SK-N-SH (cell line): ENCODE measurements at regions not wholly inside any gene's neighbourhood (a gene's known extent, or its start where the extent isn't known, plus 50 kb on each side); places are given as distances from the start of the nearest gene placed in this dataset.

Experiments used
- CTCF ChIA-PET: fragments of 300-600, 350-600 bp; formaldehyde crosslinking; extraction: SDS; loops from one replicate; lab custom pipeline; 2021; lab: Yijun Ruan, JAX
- POLR2A ChIA-PET: fragments of 350-600 bp; sonication (Branson Sonifier 250); formaldehyde crosslinking; extraction: SDS; loops from one replicate; lab custom pipeline; 2020; ENCODE audit warnings: antibody characterized with exemption, inconsistent platforms; lab: Yijun Ruan, JAX
- DNase-seq: peaks from one replicate; pipeline ENCODE4 v3.0.0; 2012
- H2AFZ ChIP-seq: fragments of 200-600 bp; sonication (generic); 2 replicates; pipeline ENCODE4 v1.8.1; 2016; ENCODE audit warnings: antibody characterized with exemption, mild to moderate bottlenecking, low read depth
- H3F3A ChIP-seq: fragments of 200-600 bp; sonication (generic); replicated peaks from 2 replicates; pipeline ENCODE3; 2016; ENCODE audit warnings: antibody characterized with exemption, mild to moderate bottlenecking; ENCODE audit not compliant: insufficient read depth
- H3K27ac ChIP-seq, 2 experiments: fragments of 200-500 bp in 1 of 2; fragments of 200-600 bp in 1 of 2; sonication (Bioruptor generic) in 1 of 2; sonication (generic), shearing (Covaris generic) in 1 of 2; 2 replicates each; pipeline versions ENCODE4 v1.5.1 to v1.6.1; 2014 to 2016; ENCODE audit warnings: low read depth in 2 of 2, inconsistent platforms in 1 of 2, low read length in 1 of 2, mild to moderate bottlenecking in 1 of 2, mixed read lengths in 1 of 2
- H3K27me3 ChIP-seq: fragments of 200-600 bp; sonication (generic), shearing (Covaris generic); 2 replicates; pipeline ENCODE4 v1.6.1; 2016; ENCODE audit warnings: mixed run types; ENCODE audit not compliant: insufficient read depth
- H3K36me3 ChIP-seq, 2 experiments: fragments of 200-500 bp in 1 of 2; fragments of 200-600 bp in 1 of 2; sonication (Bioruptor generic) in 1 of 2; sonication (generic) in 1 of 2; replicated peaks in 1 of 2; 2 replicates each; pipeline versions ENCODE3 to v1.5.1; 2014 to 2016; ENCODE audit warnings: low read length in 1 of 2, mild to moderate bottlenecking in 1 of 2; ENCODE audit not compliant: insufficient read depth in 2 of 2, control insufficient read depth in 1 of 2
- H3K4me1 ChIP-seq, 2 experiments: fragments of 200-500 bp in 1 of 2; fragments of 200-600 bp in 1 of 2; sonication (Bioruptor generic) in 1 of 2; sonication (generic), shearing (Covaris generic) in 1 of 2; 2 replicates each; pipeline versions ENCODE4 v1.5.1 to v1.6.1; 2014 to 2016; ENCODE audit warnings: low read depth in 1 of 2, low read length in 1 of 2, mixed run types in 1 of 2; ENCODE audit not compliant: insufficient read depth in 2 of 2, control insufficient read depth in 1 of 2
- H3K4me2 ChIP-seq: fragments of 200-600 bp; sonication (generic), shearing (Covaris generic); 2 replicates; pipeline ENCODE4 v1.6.1; 2017; ENCODE audit warnings: mixed run types
- H3K4me3 ChIP-seq, 2 experiments: fragments of 200-500 bp in 1 of 2; fragments of 200-600 bp in 1 of 2; sonication (Bioruptor generic) in 1 of 2; sonication (generic), shearing (Covaris generic) in 1 of 2; 2 replicates each; pipeline versions ENCODE4 v1.5.1 to v1.8.1; 2014 to 2016; ENCODE audit warnings: low read depth in 2 of 2, inconsistent platforms in 1 of 2, low read length in 1 of 2, mild to moderate bottlenecking in 1 of 2, mixed read lengths in 1 of 2, moderate library complexity in 1 of 2
- H3K79me2 ChIP-seq: fragments of 200-600 bp; sonication (generic); 2 replicates; pipeline ENCODE4 v1.8.1; 2017; ENCODE audit warnings: mild to moderate bottlenecking; ENCODE audit not compliant: insufficient read depth
- H3K9ac ChIP-seq: fragments of 200-600 bp; sonication (generic); 2 replicates; pipeline ENCODE4 v1.6.1; 2017; ENCODE audit warnings: mixed run types
- H3K9me2 ChIP-seq: fragments of 200-600 bp; sonication (generic); 2 replicates; pipeline ENCODE4 v1.6.1; 2017; ENCODE audit warnings: mixed run types
- H3K9me3 ChIP-seq: fragments of 200-600 bp; sonication (generic); 2 replicates; pipeline ENCODE4 v1.6.1; 2017; ENCODE audit warnings: mixed run types, mild to moderate bottlenecking, moderate library complexity
- H4K20me1 ChIP-seq: fragments of 200-600 bp; sonication (generic); 2 replicates; pipeline ENCODE4 v1.6.1; 2017; ENCODE audit warnings: mild to moderate bottlenecking, mixed run types; ENCODE audit not compliant: insufficient read depth
- CHD2 ChIP-seq: fragments of 150-350 bp; IDR thresholded peaks from 2 replicates; pipeline ENCODE4 v1.6.1; 2018; ENCODE audit warnings: low read length; ENCODE audit not compliant: partially characterized antibody
- FOXJ3 ChIP-seq: sonication (generic); formaldehyde crosslinking; IDR thresholded peaks from 2 replicates; pipeline ENCODE4 v1.5.1; 2020; ENCODE audit warnings: mild to moderate bottlenecking, missing genetic modification reagents
- MAX ChIP-seq: IDR thresholded peaks from 2 replicates; pipeline ENCODE4 v1.4.0; 2012; ENCODE audit warnings: low read depth
- MEF2A ChIP-seq: IDR thresholded peaks from 2 replicates; pipeline ENCODE4 v1.4.0; 2012; ENCODE audit warnings: low read depth, borderline replicate concordance
- MXI1 ChIP-seq: IDR thresholded peaks from 2 replicates; pipeline ENCODE4 v1.6.1; 2012; ENCODE audit warnings: mild to moderate bottlenecking, low read depth, low read length, improper control_type of control experiment
- NRF1 ChIP-seq: IDR thresholded peaks from 2 replicates; pipeline ENCODE4 v1.6.1; 2012; ENCODE audit warnings: low read depth, mild to moderate bottlenecking, low read length
- POLR2AphosphoS5 ChIP-seq: IDR thresholded peaks from 2 replicates; pipeline ENCODE4 v1.6.1; 2012; ENCODE audit warnings: low read depth, low read length
- RAD21 ChIP-seq: IDR thresholded peaks from 2 replicates; pipeline ENCODE4 v1.6.1; 2012; ENCODE audit warnings: mild to moderate bottlenecking, low read length
- RCOR1 ChIP-seq: fragments of 150-350 bp; IDR thresholded peaks from 2 replicates; pipeline ENCODE4 v1.6.1; 2017; ENCODE audit warnings: antibody characterized with exemption, low read length
- RFX5 ChIP-seq: IDR thresholded peaks from 2 replicates; pipeline ENCODE4 v1.6.1; 2012; ENCODE audit warnings: mild to moderate bottlenecking, improper control_type of control experiment, low read length
- SMC3 ChIP-seq: IDR thresholded peaks from 2 replicates; pipeline ENCODE4 v1.6.1; 2012; ENCODE audit warnings: low read depth, low read length, improper control_type of control experiment
- TAF1 ChIP-seq: IDR thresholded peaks from 2 replicates; pipeline ENCODE4 v1.6.1; 2012; ENCODE audit warnings: low read depth, mild to moderate bottlenecking, low read length, moderate library complexity, borderline replicate concordance
- USF2 ChIP-seq: fragments of 150-350 bp; IDR thresholded peaks from 2 replicates; pipeline ENCODE4 v1.6.1; 2017; ENCODE audit warnings: antibody characterized with exemption, low read length, low read depth, borderline replicate concordance
- WGBS: methylation state at CpG from one replicate; pipeline ENCODE4 v1.1.6; 2017; ENCODE audit warnings: low lambda C conversion rate; 5-methylcytosine and 5-hydroxymethylcytosine counted together
- TF ChIP-seq, protein P1 (sequence below): IDR thresholded peaks from 2 replicates; pipeline ENCODE4 v1.4.0; 2012; ENCODE audit warnings: low read depth, borderline replicate concordance
- TF ChIP-seq, protein P2 (sequence below): fragments of 150-350 bp; IDR thresholded peaks from 2 replicates; pipeline ENCODE4 v1.6.1; 2016; ENCODE audit warnings: mild to moderate bottlenecking, low read depth, low read length

GRCh38 chr16:47979164-47979520 lies 176.7 kb downstream of the ABCC12 start:
- Histone ChIP-seq H3K4me2 (no peak overlapping the region), H3F3A (no peaks in the 10 kb centered on the region), H2AFZ (no peak overlapping the region), H3K27ac (no peak overlapping the region), H3K9me3 (no peaks in the 10 kb centered on the region), H3K79me2 (no peaks in the 10 kb centered on the region), H3K9ac (no peak overlapping the region), H3K36me3 (no peaks in the 10 kb centered on the region), H4K20me1 (no peaks in the 10 kb centered on the region), H3K4me1 (no peaks in the 10 kb centered on the region), H3K27me3 (no peaks in the 10 kb centered on the region), H3K9me2 (no peaks in the 10 kb centered on the region), H3K4me3 (no peak overlapping the region)
- CTCF ChIA-PET: interaction anchor here (1.1 to 1.3 kb wide), 2 partner anchors 186 to 194 kb away, joined by 3 read pairs; no protein-coding TSS in a partner anchor
- POLR2A ChIA-PET: no interaction called here
- DNase-seq: no peak
- no peak for TF ChIP-seq TAF1
- TF ChIP-seq, protein P1, sequence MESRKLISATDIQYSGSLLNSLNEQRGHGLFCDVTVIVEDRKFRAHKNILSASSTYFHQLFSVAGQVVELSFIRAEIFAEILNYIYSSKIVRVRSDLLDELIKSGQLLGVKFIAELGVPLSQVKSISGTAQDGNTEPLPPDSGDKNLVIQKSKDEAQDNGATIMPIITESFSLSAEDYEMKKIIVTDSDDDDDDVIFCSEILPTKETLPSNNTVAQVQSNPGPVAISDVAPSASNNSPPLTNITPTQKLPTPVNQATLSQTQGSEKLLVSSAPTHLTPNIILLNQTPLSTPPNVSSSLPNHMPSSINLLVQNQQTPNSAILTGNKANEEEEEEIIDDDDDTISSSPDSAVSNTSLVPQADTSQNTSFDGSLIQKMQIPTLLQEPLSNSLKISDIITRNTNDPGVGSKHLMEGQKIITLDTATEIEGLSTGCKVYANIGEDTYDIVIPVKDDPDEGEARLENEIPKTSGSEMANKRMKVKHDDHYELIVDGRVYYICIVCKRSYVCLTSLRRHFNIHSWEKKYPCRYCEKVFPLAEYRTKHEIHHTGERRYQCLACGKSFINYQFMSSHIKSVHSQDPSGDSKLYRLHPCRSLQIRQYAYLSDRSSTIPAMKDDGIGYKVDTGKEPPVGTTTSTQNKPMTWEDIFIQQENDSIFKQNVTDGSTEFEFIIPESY: no peak
- no peak for TF ChIP-seq SMC3
- no peak for TF ChIP-seq FOXJ3 (CRISPR knock-in tag)
- TF ChIP-seq USF2: no peak
- TF ChIP-seq, protein P2, sequence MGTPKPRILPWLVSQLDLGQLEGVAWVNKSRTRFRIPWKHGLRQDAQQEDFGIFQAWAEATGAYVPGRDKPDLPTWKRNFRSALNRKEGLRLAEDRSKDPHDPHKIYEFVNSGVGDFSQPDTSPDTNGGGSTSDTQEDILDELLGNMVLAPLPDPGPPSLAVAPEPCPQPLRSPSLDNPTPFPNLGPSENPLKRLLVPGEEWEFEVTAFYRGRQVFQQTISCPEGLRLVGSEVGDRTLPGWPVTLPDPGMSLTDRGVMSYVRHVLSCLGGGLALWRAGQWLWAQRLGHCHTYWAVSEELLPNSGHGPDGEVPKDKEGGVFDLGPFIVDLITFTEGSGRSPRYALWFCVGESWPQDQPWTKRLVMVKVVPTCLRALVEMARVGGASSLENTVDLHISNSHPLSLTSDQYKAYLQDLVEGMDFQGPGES: no peak
- no peak for TF ChIP-seq MAX
- no peak for TF ChIP-seq RCOR1
- TF ChIP-seq NRF1: no peak
- TF ChIP-seq MXI1: no peak
- TF ChIP-seq CHD2: no peak
- TF ChIP-seq POLR2AphosphoS5: no peak
- no peak for TF ChIP-seq MEF2A
- no peak for TF ChIP-seq RAD21
- TF ChIP-seq RFX5: no peak
- WGBS: 42% methylated on average over 5 of the region's 5 CpGs
